ENCODE measurements at regions not wholly inside any gene's neighbourhood (a gene's known extent, or its start where the extent isn't known, plus 50 kb on each side); places are given as distances from the start of the nearest gene placed in this dataset.
"Not testable (repeated sequence)": the region's sequence is repeated elsewhere in the genome, so short reads cannot be mapped to it uniquely, and the experiment has no call there.

GRCh38 chr9:41777536-41777935 lies 351.7 kb downstream of the CNTNAP3B start:
- in situ Hi-C loops (cut with HindIII; ENCODE audit: low sequenced_read_pairs); DNase-seq (ENCODE audit: low spot score): not testable (repeated sequence)

GRCh38 chr9:41772541-41772940 lies 356.7 kb downstream of the CNTNAP3B start:
- in situ Hi-C loops (cut with HindIII; ENCODE audit: low sequenced_read_pairs); DNase-seq (ENCODE audit: low spot score): not testable (repeated sequence)

DNA sequence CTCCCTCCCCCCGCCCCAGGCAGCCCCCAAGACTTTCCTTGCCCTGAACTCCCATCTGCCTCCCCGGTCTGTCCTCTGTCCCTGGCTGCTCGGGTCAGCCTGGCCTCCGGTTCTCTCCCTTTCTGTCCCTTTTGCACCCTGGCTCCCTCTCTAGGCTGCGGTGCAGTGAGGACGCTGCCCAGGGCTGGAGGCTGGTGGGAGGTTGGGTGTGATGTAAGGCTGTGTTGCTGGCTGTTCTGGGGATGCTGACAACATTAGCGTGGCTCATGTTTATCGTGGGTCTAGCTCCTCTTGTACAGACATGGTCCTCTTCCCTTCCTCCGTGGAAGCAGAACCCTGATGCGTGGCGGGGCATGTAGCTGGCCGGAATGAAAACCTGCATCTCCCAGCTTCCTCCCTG lies 357.5 kb downstream of the CNTNAP3B start:
- DNase-seq (ENCODE audit: low spot score); in situ Hi-C loops (cut with HindIII; ENCODE audit: low sequenced_read_pairs): not testable (repeated sequence)

DNA sequence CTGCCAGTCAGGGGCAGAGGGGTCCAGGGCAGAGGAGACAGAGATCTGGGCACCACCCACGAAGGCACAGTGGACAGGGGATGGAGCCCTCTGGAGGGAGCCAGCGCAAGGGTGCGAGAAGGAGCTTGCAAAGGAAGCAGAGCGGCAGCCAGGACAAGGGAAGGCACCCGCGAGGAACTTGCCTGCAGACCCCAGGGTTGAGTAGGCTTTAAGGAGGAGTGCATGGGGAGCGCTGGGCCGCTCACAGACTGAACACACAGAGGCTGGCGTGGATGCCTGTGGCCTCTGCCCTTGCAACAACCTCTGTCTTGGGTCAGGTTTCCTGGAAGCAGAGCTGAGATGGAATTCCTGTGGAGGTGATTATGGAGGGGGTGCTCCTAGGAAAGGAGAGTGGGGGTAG lies 374.4 kb downstream of the CNTNAP3B start:
- in situ Hi-C loops (cut with HindIII; ENCODE audit: low sequenced_read_pairs); DNase-seq (ENCODE audit: low spot score): not testable (repeated sequence)

- DNase-seq (ENCODE audit: low spot score); in situ Hi-C loops (cut with HindIII; ENCODE audit: low sequenced_read_pairs): not testable (repeated sequence)
Observed at GRCh38 chr9:41754403-41754802, 374.8 kb downstream of the CNTNAP3B start.

- DNase-seq (ENCODE audit: low spot score); in situ Hi-C loops (cut with HindIII; ENCODE audit: low sequenced_read_pairs): not testable (repeated sequence)
Observed at GRCh38 chr9:41741897-41742296, 387.3 kb downstream of the CNTNAP3B start.

- DNase-seq (ENCODE audit: low spot score); in situ Hi-C loops (cut with HindIII; ENCODE audit: low sequenced_read_pairs): not testable (repeated sequence)
Observed at GRCh38 chr9:41741173-41741572, 388.1 kb downstream of the CNTNAP3B start.

DNA sequence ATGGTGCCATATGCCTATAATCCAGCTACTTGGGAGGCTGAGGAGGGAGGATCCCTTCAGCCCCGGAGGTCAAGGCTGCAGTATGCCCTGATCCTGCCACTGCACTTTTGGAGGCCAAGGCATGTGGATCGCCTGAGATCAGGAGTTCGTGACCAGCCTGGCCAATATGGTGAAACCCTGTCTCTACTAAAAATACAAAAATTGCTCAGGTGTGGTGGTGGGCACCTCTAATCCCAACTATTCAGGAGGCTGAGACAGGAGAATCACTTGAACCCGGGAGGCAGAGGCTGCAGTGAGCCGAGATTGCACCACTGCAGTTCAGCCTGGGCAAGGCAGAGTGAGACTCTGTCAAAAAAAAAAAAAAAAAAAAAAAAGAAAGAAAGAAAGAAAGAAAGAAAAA lies 390.5 kb downstream of the CNTNAP3B start:
- DNase-seq (ENCODE audit: low spot score); in situ Hi-C loops (cut with HindIII; ENCODE audit: low sequenced_read_pairs): not testable (repeated sequence)

DNA sequence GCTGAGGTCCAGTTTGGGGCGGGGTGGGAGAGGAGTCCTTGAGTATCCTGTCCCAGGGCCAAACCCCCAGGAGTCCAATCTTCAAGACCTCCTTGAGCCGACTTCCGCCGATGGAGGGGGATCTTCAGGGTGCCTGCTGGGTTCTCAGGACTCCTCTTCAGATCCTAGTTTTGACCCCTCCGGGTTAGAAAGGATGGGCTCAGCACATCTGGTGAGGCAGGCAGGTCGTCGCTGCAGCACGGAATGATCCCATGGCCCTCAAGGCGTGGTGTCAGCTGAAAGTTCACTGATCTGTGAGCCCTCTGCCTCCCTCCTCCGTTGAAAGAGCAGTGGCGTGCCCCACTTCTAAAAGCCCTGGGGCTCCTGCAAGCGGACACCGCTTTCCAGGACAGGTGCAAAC lies 430.0 kb downstream of the CNTNAP3B start:
- DNase-seq (ENCODE audit: low spot score); in situ Hi-C loops (cut with HindIII; ENCODE audit: low sequenced_read_pairs): not testable (repeated sequence)

DNA sequence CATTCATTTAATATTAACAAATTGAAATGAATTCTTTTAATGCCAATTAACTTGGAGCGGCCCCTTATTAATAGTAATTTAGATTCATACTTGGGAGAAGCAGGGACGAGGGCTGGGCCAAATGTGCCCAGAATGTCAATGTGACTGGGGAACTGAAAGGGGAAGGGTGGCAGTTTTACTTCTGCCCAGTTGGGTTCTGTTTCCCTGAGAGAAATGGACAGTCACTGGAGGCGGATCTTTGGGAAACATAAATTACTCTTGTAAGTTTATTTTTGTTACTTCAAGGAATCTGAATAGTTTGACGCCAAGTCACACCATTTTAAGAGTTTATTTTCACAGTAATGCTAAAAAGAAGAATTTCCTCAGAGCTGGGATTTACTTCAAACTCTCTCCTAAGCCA lies 432.1 kb downstream of the CNTNAP3B start:
- in situ Hi-C loops (cut with HindIII; ENCODE audit: low sequenced_read_pairs); DNase-seq (ENCODE audit: low spot score): not testable (repeated sequence)

- in situ Hi-C loops (cut with HindIII; ENCODE audit: low sequenced_read_pairs); DNase-seq (ENCODE audit: low spot score): not testable (repeated sequence)
Observed at GRCh38 chr9:41679312-41679711, 449.9 kb downstream of the CNTNAP3B start.

GRCh38 chr9:41663497-41664036 lies 465.7 kb downstream of the CNTNAP3B start:
- in situ Hi-C loops (cut with HindIII; ENCODE audit: low sequenced_read_pairs); DNase-seq (ENCODE audit: low spot score): not testable (repeated sequence)

GRCh38 chr9:41658706-41659105 lies 469.6 kb upstream of the ZNG1F start:
- in situ Hi-C loops (cut with HindIII; ENCODE audit: low sequenced_read_pairs), result not testable (repeated sequence)

GRCh38 chr9:41658116-41658515 lies 469.0 kb upstream of the ZNG1F start:
- in situ Hi-C loops (cut with HindIII; ENCODE audit: low sequenced_read_pairs), result not testable (repeated sequence)

More at GRCh38 chr9:41658706-41659105, 469.6 kb upstream of the ZNG1F start:
- DNase-seq (ENCODE audit: low spot score), result not testable (repeated sequence)

DNA sequence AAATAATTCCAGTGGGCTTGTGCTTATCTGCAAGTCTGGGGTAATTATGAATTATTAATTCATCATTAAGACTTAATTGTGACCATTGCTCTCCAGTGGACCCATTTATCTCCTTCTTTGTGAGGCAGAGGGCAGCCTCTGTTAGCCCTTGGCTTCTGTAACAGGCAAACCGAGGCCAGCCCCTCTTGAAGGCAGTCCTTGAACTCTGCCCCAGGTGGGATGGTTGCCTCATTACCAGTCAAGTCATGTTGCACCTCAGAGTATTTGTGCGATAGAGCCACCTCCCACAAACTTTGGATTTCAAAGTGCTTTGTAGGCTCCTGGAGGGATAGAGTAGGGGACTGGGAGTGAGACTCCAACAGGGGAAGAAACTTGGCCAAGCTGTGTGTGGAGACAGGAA lies 468.0 kb upstream of the ZNG1F start:
- in situ Hi-C loops (cut with HindIII; ENCODE audit: low sequenced_read_pairs); DNase-seq (ENCODE audit: low spot score): not testable (repeated sequence)

More at GRCh38 chr9:41658116-41658515, 469.0 kb upstream of the ZNG1F start:
- not testable (repeated sequence) for DNase-seq (ENCODE audit: low spot score)

DNA sequence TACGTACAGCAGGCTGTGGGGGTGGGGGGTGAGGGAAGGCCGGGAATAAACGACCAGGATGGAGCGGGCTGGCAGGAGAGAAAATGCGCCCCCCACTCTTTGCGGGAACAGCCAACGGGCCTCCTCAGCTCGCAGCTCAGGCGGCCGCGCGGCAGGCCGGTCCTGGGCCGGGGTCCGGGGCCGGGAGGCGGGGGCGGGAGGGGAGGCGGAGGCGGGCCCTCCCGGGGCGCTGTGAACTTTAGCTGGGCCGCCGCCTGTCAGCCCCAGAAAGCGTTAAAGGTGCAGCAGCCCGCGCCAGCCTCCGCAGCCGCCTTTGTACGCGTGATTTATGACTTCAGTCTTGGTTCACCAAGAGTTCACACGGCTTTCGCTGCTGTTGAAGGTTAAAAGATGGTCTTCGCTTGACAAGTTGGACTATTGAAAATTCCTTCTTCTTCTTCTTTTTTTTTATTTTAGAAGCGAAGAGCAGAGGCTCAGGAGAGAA lies 466.0 kb upstream of the ZNG1F start:
- DNase-seq (ENCODE audit: low spot score); in situ Hi-C loops (cut with HindIII; ENCODE audit: low sequenced_read_pairs): not testable (repeated sequence)

GRCh38 chr9:41654349-41654748 lies 465.2 kb upstream of the ZNG1F start:
- DNase-seq (ENCODE audit: low spot score); in situ Hi-C loops (cut with HindIII; ENCODE audit: low sequenced_read_pairs): not testable (repeated sequence)

- DNase-seq (ENCODE audit: low spot score); in situ Hi-C loops (cut with HindIII; ENCODE audit: low sequenced_read_pairs): not testable (repeated sequence)
Observed at GRCh38 chr9:41653560-41654340, 464.6 kb upstream of the ZNG1F start.

GRCh38 chr9:41652800-41653199 lies 463.7 kb upstream of the ZNG1F start:
- in situ Hi-C loops (cut with HindIII; ENCODE audit: low sequenced_read_pairs); DNase-seq (ENCODE audit: low spot score): not testable (repeated sequence)

- in situ Hi-C loops (cut with HindIII; ENCODE audit: low sequenced_read_pairs), result not testable (repeated sequence)
Observed at GRCh38 chr9:41652100-41652713, 463.1 kb upstream of the ZNG1F start.

More at GRCh38 chr9:41652100-41652713, 463.1 kb upstream of the ZNG1F start:
- DNase-seq (ENCODE audit: low spot score), result not testable (repeated sequence)
